ENCODE measurements at regions not wholly inside any gene's neighbourhood (a gene's known extent, or its start where the extent isn't known, plus 50 kb on each side); places are given as distances from the start of the nearest gene placed in this dataset.

- TF ChIP-seq SNAI2 (CRISPR knock-in tag; IDR thresholded peaks at IDR 0.05) (no peak), TOX (CRISPR knock-in tag; IDR thresholded peaks at IDR 0.05; ENCODE audit: borderline replicate concordance) (no peak), RARB (CRISPR knock-in tag; IDR thresholded peaks at IDR 0.05) (no peak), ZNF8 (CRISPR knock-in tag; IDR thresholded peaks at IDR 0.05) (no peak), BACH2 (CRISPR knock-in tag; IDR thresholded peaks at IDR 0.05; ENCODE audit: borderline replicate concordance) (no peak)
Measured at GRCh38 chrX:124791492-124792095, 445.2 kb downstream of the SH2D1A start.
